ENCODE measurements at regions not wholly inside any gene's neighbourhood (a gene's known extent, or its start where the extent isn't known, plus 50 kb on each side); places are given as distances from the start of the nearest gene placed in this dataset.
"Not testable (repeated sequence)": the region's sequence is repeated elsewhere in the genome, so short reads cannot be mapped to it uniquely, and the experiment has no call there.

GRCh38 chr10:91062091-91062490 is 141.2 kb upstream of the ANKRD1 start:
- no peak for DNase-seq
- Mint-ChIP-seq H3K9me3 (no peaks in the 10 kb centered on the region), H3K4me1 (ENCODE audit: low read depth) (no peaks in the 10 kb centered on the region), H3K36me3 (ENCODE audit: insufficient read depth) (no peaks in the 10 kb centered on the region), H3K4me3 (no peak overlapping the region), H3K27me3 (ENCODE audit: low read depth) (peaks cover under 1% of the 10 kb centered on the region)
- no peak for ATAC-seq

DNA sequence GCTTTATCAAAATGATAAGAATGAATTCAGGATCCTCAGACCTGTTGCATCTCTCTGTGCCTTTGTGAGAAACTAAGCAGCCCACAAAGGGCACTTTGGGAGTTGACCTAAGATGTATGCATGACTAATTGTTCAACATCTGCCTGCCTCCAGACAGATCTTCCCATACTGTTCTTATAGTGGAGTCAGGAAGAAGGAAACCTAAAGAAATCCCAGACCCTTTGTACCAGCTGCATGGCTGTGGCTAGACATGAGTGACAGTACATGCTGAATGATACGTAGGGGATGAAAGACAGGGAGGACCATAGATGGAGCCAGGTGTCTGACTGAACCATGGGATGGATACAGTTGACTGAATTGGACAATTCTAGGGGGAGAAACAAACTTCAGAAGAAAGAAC is 148.7 kb upstream of the PCGF5 start:
- no peak overlapping the region for H3K4me3 Mint-ChIP-seq
- ATAC-seq: no peak

DNA sequence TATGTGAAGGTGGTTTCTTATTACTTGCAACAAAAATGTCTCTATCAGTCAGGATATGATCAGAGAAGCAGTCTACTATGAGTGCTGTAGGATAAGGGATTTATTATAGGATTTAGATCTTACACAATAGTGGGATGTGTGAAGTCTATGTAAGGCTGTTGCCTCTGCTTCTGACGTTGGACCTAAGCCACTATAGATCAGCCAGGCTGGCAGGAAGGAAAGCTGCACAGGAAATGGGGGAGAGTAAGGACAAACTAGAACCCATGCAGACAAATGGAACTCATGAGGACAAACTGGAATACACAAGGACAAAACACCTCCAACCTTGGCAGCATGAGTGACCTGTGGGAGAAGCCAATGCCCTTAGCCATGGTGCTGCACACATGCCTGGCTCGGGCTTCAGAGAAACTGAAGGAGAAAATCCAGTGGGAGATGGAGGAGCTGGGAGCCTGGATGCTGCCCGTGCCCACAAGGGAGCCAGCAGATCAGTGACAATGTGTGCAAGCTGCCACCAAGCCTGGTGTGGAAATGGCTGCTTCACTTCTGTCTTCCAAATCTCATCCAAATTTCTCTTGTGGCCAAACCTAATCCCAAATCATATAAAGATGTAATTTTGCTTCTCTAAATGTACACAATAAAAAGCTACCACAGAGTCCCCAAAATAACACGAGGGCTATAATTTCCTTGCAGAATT is 147.0 kb upstream of the PCGF5 start:
- ATAC-seq (no peak), DNase-seq (no peak)
- Mint-ChIP-seq H3K36me3 (ENCODE audit: insufficient read depth) (no peaks in the 10 kb centered on the region), H3K9me3 (no peaks in the 10 kb centered on the region), H3K4me3 (no peak overlapping the region), H3K4me1 (ENCODE audit: low read depth) (no peaks in the 10 kb centered on the region), H3K27me3 (ENCODE audit: low read depth) (peaks cover 9% of the 10 kb centered on the region)

More for the DNA sequence above, 148.7 kb upstream of the PCGF5 start:
- DNase-seq: no peak
- Mint-ChIP-seq H3K4me1 (ENCODE audit: low read depth) (no peaks in the 10 kb centered on the region), H3K27me3 (ENCODE audit: low read depth) (peaks cover 4% of the 10 kb centered on the region), H3K9me3 (no peaks in the 10 kb centered on the region), H3K36me3 (ENCODE audit: insufficient read depth) (no peaks in the 10 kb centered on the region)

DNA sequence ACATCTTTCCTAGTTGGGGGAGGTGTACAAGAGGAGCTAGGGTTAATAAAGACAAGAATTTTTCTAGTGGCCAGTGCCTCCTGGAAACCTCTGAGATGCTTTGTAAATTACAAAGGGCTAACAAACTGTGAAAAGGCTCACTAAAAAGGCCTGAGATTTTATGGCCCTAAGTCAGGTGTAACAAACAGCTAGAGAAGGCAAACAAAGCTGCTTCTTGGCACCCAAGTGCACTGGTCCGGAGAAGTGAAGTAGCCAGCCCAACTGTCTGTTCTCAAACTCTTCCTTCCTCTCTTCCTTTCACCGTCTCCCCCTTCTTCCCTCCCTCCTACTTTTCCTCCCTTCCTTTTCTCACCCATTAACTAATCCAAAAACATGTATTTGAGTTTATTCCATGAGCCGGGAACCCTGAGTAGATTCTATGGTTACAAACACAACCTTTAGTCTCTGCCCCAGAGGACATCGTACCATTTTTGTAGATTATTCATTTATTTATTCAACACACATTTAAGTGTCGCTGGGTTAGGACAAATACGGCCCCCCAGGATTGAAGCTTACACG is 143.4 kb upstream of the PCGF5 start:
- Mint-ChIP-seq H3K4me3 (no peak overlapping the region), H3K36me3 (ENCODE audit: insufficient read depth) (no peaks in the 10 kb centered on the region), H3K9me3 (no peaks in the 10 kb centered on the region), H3K4me1 (ENCODE audit: low read depth) (no peaks in the 10 kb centered on the region), H3K27me3 (ENCODE audit: low read depth) (peaks cover 8% of the 10 kb centered on the region)
- DNase-seq: no peak
- no peak for ATAC-seq

DNA sequence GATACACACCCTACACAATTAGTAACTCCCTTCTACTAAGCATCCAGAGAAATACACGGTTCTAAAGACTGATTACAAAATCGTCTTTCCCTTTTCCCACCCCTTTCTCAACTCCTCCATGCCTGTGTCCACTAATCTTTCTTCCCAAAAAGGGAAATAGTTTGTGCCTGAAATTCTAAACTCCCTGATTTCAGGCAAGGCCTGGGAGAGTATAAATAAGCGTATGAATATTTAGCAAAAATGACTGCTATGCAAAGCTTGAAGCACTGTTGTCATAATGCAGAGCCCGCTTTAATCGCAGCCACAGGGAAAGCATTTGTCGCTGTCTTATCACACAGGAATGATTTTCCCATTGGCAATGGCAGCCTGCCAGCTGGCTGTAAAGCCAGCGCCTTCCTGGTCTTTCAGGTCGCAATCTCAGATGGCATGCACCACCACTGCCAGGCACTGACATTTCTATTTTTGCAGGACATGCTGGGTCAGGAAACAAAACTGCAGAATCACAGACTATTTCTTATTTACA is 142.9 kb upstream of the PCGF5 start:
- Mint-ChIP-seq H3K27me3 (ENCODE audit: low read depth) (peaks cover 8% of the 10 kb centered on the region), H3K36me3 (ENCODE audit: insufficient read depth) (no peaks in the 10 kb centered on the region), H3K4me3 (no peak overlapping the region), H3K9me3 (no peaks in the 10 kb centered on the region), H3K4me1 (ENCODE audit: low read depth) (no peaks in the 10 kb centered on the region)
- ATAC-seq: no peak
- no peak for DNase-seq

DNA sequence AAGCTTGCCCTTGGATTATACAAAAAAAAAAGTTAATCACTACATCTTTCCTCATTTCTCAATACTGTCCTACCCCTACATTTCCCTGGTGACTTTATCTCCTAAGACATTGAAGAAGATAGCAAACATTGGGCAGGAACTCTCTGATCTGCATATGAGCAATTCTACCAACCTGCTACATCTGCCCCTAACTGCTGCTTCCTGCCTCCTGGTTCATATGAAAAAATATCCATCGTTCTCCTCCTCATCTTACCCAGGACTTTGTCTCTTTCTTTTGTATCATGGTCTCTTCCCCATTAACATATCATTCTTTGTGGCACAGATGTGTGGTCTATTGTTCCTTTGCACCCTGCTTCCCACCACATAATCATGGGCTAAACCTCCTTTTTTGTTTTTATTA is 139.7 kb upstream of the PCGF5 start:
- ATAC-seq (no peak), DNase-seq (no peak)
- Mint-ChIP-seq H3K27me3 (ENCODE audit: low read depth) (peaks cover 8% of the 10 kb centered on the region), H3K9me3 (no peaks in the 10 kb centered on the region), H3K4me1 (ENCODE audit: low read depth) (no peaks in the 10 kb centered on the region), H3K36me3 (ENCODE audit: insufficient read depth) (no peaks in the 10 kb centered on the region), H3K4me3 (no peak overlapping the region)

DNA sequence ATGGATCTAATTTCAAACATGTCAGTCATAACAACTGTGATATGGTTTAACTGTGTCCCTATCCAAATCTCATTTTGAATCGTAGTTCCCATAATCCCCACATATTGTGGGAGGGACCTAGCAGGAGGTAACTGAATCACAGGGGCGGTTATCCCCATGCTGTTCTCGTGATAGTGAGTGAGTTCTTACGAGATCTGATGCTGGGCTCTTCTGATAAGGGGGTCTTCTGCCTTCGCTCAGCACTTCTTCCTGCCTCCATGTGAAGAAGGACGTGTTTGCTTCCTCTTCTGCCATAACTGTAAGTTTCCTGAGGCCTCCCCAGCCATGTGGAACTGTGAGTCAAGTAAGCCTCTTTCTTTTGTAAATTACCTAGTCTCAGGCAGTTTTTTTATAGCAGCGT is 138.0 kb upstream of the PCGF5 start:
- no peak for DNase-seq
- Mint-ChIP-seq H3K36me3 (ENCODE audit: insufficient read depth) (no peaks in the 10 kb centered on the region), H3K4me3 (no peak overlapping the region), H3K4me1 (ENCODE audit: low read depth) (no peaks in the 10 kb centered on the region), H3K27me3 (ENCODE audit: low read depth) (peaks cover 2% of the 10 kb centered on the region), H3K9me3 (no peaks in the 10 kb centered on the region)
- ATAC-seq: no peak

DNA sequence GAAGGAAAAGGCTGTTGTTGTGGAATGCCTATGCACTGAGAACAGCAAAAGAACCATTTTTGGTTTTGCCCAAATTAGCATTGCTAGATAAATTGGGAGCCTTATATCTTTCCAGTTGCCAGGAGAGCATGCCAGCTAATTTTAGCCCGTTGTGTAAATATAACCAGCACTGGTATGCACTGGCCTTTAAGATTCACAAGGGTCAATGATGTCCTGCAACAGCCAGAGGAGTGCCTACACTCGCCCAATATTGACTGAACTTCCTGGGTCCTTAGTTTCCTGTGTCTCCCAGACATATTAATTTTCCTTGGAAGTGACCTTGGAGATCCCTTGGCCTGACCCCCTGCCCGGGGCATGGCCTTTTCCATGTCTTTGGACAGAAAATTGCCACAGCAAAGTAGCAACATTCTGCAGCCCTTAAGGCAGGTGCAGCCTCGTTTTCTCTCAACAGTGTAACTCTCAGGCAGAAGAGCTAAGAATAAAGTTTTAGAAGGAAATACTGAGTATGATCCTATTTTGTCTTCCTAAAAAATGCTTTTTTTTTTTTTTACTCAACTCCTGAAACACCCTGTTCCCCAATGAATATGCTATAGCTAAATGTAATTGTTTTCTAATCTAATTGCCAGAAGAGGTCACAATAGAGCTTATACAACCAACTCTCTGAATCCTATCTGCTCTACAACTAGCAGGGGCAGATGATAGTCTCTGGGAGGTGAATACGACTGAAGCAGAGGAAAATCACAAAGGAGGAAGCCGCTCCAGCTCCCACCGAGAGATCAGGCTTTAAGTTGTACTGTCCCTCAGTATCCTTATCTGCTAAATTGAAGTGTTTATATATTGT is 131.9 kb upstream of the PCGF5 start:
- Mint-ChIP-seq H3K27me3 (ENCODE audit: low read depth) (no peaks in the 10 kb centered on the region), H3K4me3 (no peak overlapping the region), H3K36me3 (ENCODE audit: insufficient read depth) (no peaks in the 10 kb centered on the region), H3K4me1 (ENCODE audit: low read depth) (no peaks in the 10 kb centered on the region), H3K9me3 (peaks cover under 1% of the 10 kb centered on the region)
- ATAC-seq (no peak), DNase-seq (no peak)

DNA sequence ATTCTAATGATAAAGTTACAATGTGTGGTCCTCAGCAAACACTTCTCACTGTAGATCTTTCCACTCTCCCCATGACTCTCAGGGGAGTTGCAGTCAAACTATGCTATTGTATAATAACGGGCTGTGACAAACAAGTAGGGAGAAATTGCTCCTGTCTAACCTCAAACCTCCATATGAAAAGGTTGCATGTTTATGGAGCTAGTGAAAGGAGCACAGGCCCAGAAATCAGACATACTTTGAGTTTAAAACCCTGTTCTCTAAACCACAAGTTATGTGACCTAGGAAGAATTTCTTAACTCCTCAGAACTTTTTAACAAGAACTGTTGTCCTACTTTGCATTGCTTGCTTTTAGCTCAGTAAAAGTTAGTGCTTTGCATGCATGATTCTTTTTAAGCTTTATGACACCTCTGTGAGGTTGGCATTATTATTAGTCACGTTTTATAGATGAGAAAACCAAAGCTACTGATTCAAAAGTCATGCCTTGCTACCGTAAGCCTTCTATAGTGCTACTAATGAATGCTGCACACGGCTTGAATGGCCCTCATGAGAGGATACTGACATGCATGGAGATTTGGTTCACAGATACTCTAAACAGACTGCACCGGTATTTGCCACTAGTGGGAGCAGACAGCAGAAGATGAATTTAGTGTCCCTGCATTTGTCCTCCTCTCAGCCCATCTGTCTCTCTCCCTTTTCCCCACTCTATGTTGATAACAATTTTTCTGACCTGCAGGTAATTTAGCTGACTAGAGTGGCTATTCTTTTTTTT is 129.5 kb upstream of the PCGF5 start:
- peaks cover 6% of the 10 kb centered on the region for H3K4me1 Mint-ChIP-seq (ENCODE audit: low read depth)
- peaks cover 7% of the 10 kb centered on the region for H3K36me3 Mint-ChIP-seq (ENCODE audit: insufficient read depth)
- H3K27me3 Mint-ChIP-seq (ENCODE audit: low read depth): peaks cover 7% of the 10 kb centered on the region
- ATAC-seq (no peak), DNase-seq (no peak)
- peaks cover 15% of the 10 kb centered on the region for H3K9me3 Mint-ChIP-seq
- no peak overlapping the region for H3K4me3 Mint-ChIP-seq

- H3K4me1 Mint-ChIP-seq (ENCODE audit: low read depth): peaks cover 8% of the 10 kb centered on the region
- peaks cover 7% of the 10 kb centered on the region for H3K36me3 Mint-ChIP-seq (ENCODE audit: insufficient read depth)
- peaks cover 19% of the 10 kb centered on the region for H3K9me3 Mint-ChIP-seq
- ATAC-seq (no peak), DNase-seq (no peak)
- peaks cover 7% of the 10 kb centered on the region for H3K27me3 Mint-ChIP-seq (ENCODE audit: low read depth)
- H3K4me3 Mint-ChIP-seq: no peak overlapping the region
These were observed 128.7 kb upstream of the PCGF5 start for GRCh38 chr10:91091780-91092179.

- DNase-seq (no peak), ATAC-seq (peak; percentile 57 to 61)
- Mint-ChIP-seq H3K27me3 (ENCODE audit: low read depth) (peaks cover 7% of the 10 kb centered on the region), H3K36me3 (ENCODE audit: insufficient read depth) (peaks cover 10% of the 10 kb centered on the region), H3K4me3 (no peak overlapping the region), H3K9me3 (peaks cover 27% of the 10 kb centered on the region), H3K4me1 (ENCODE audit: low read depth) (peaks cover 8% of the 10 kb centered on the region)
These were observed 124.2 kb upstream of the PCGF5 start for GRCh38 chr10:91096274-91096673.

GRCh38 chr10:91097313-91097712 is 123.2 kb upstream of the PCGF5 start:
- ATAC-seq (no peak), DNase-seq (no peak)
- peaks cover 27% of the 10 kb centered on the region for H3K9me3 Mint-ChIP-seq
- H3K27me3 Mint-ChIP-seq (ENCODE audit: low read depth): peaks cover 7% of the 10 kb centered on the region
- H3K36me3 Mint-ChIP-seq (ENCODE audit: insufficient read depth): peaks cover 10% of the 10 kb centered on the region
- H3K4me1 Mint-ChIP-seq (ENCODE audit: low read depth): peaks cover 8% of the 10 kb centered on the region
- H3K4me3 Mint-ChIP-seq: no peak overlapping the region

- DNase-seq; H3K27me3 Mint-ChIP-seq (ENCODE audit: low read depth); H3K4me1 Mint-ChIP-seq (ENCODE audit: low read depth); H3K4me3 Mint-ChIP-seq; ATAC-seq; H3K36me3 Mint-ChIP-seq (ENCODE audit: insufficient read depth): not testable (repeated sequence)
- peaks cover 27% of the 10 kb centered on the region for H3K9me3 Mint-ChIP-seq
These were observed 122.4 kb upstream of the PCGF5 start for GRCh38 chr10:91098021-91098420.

All from activated T-cell treated with anti-CD3 and anti-CD28 coated beads, Interleukin-2, amount 50 U/mL, for 4 hours (primary cell).